Hepatocyte (in vitro differentiated cells): ENCODE measurements at regions not wholly inside any gene's neighbourhood (a gene's known extent, or its start where the extent isn't known, plus 50 kb on each side); places are given as distances from the start of the nearest gene placed in this dataset.

Source experiments
- CTCF ChIP-seq: fragments of 200-600 bp; sonication (generic); IDR thresholded peaks from 2 replicates; pipeline ENCODE4 v1.5.1; 2016; ENCODE audit warnings: antibody characterized with exemption, mild to moderate bottlenecking; ENCODE audit not compliant: poor library complexity
- EZH2phosphoT487 ChIP-seq: fragments of 200-600 bp; sonication (generic); IDR thresholded peaks from one replicate; pipeline ENCODE4 v1.6.1; 2018; ENCODE audit warnings: antibody characterized with exemption, mild to moderate bottlenecking, low read depth, moderate library complexity; ENCODE audit not compliant: unreplicated experiment, severe bottlenecking

DNA sequence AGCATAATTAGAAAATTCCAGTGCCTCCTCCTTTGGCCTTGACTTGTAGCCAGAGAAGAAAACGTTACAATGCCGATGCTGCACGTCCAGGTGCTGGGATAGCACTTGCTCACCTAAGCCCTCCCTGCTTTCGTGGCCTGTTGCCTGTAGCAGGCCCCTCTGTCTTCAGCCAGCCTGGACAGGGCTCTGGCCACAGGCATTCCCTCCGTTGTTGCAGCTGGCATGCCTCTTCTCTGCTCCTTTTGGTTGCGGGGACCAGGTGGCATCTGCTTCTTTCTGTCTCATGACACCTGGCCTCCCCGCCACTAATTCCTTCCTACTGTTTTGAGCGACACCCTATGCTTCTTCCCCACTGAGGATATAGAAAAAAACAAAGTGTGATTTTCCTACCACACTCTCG lies 54.6 kb upstream of the MORC3 start:
- TF ChIP-seq EZH2phosphoT487 (no peak), CTCF (no peak)
